Heart left ventricle (tissue), 16 donors: ENCODE measurements at regions not wholly inside any gene's neighbourhood (a gene's known extent, or its start where the extent isn't known, plus 50 kb on each side); places are given as distances from the start of the nearest gene placed in this dataset.

Experiments
- ATAC-seq, 4 donors: fragments of 200-7000 bp; cut with Tn5 transposase; one replicate each; pipeline ENCODE4 v1.9.1; 2020 to 2022; ENCODE audit warnings: moderate library complexity in 4 of 4, mild to moderate bottlenecking in 3 of 4, moderate number of reproducible peaks in 1 of 4
- DNase-seq, 5 donors: peaks; one replicate each; pipeline ENCODE4 v3.0.0-alpha.2; 2020
- H3K27ac ChIP-seq, 12 donors: fragments of 200-600 bp; sonication (generic) in 4 of 12; one replicate each; pipeline versions ENCODE4 v1.5.0 to v1.8.0; 2016 to 2022; ENCODE audit warnings: mild to moderate bottlenecking in 2 of 12
- H3K27me3 ChIP-seq, 9 donors: fragments of 200-600 bp; sonication (generic) in 2 of 9; one replicate each; pipeline versions ENCODE4 v1.5.1 to v1.8.0; 2016 to 2022; ENCODE audit warnings: mild to moderate bottlenecking in 3 of 9
- H3K36me3 ChIP-seq, 9 donors: fragments of 200-600 bp; sonication (generic) in 2 of 9; one replicate each; pipeline versions ENCODE4 v1.5.0 to v1.8.0; 2018 to 2022; ENCODE audit warnings: mild to moderate bottlenecking in 2 of 9
- H3K4me1 ChIP-seq, 12 donors: fragments of 200-600 bp; sonication (generic) in 4 of 12; one replicate each; pipeline versions ENCODE4 v1.5.0 to v1.8.0; 2016 to 2022; ENCODE audit warnings: mild to moderate bottlenecking in 3 of 12
- H3K4me3 ChIP-seq, 12 donors: fragments of 200-600 bp; sonication (generic) in 4 of 12; one replicate each; pipeline versions ENCODE4 v1.5.0 to v1.8.0; 2017 to 2022; ENCODE audit warnings: mild to moderate bottlenecking in 9 of 12, moderate library complexity in 4 of 12
- H3K9me3 ChIP-seq, 12 donors: fragments of 200-600 bp; sonication (generic) in 4 of 12; one replicate each; pipeline versions ENCODE4 v1.5.0 to v1.8.0; 2016 to 2022; ENCODE audit warnings: mild to moderate bottlenecking in 1 of 12
- CTCF ChIP-seq, 12 donors: fragments of 200-600 bp; sonication (generic) in 4 of 12; IDR thresholded peaks; one replicate each; pipeline versions ENCODE4 v1.5.0 to v1.8.0; 2018 to 2022; ENCODE audit warnings: antibody characterized with exemption in 12 of 12, mild to moderate bottlenecking in 5 of 12
- POLR2A ChIP-seq, 2 donors: fragments of 450-650 bp; IDR thresholded peaks; one replicate each; pipeline ENCODE4 v1.6.1; 2017; ENCODE audit warnings: antibody characterized with exemption in 2 of 2, mild to moderate bottlenecking in 2 of 2, moderate library complexity in 2 of 2
- WGBS, 4 donors: extraction: QIAGEN DNeasy Blood & Tissue Kit in 2 of 4; methylation state at CpG; one replicate each; pipeline versions ENCODE4 v1.1.5 to v1.1.7; 2013 to 2018; 5-methylcytosine and 5-hydroxymethylcytosine counted together
- intact Hi-C, 10 donors: fragments of 100-400 bp; cut with DNase I; formaldehyde crosslinking; loops; one replicate each; pipeline versions ENCODE4 v1.11.1 to v1.14.2; 2022
- donor health status: ischemic (EF 13 %, LVEDD 7.1; RV severe dilation, severe dysfunction).
- donor health status: healthy with polysubstance abuse.
- donor health status: DM: no; HTN: yes; CAD: no.
- donor health status: DM: no; HTN: no; CAD: no.
- donor health status: ischemic (EF 25% LVEDD 6.9; RV normal size, moderate dysfunction).
- donor health status: ischemic (EF 25% LVEDD 5.7; RV mildly dilated, moderate dysfunction).
- donor health status: healthy.
- donor health status: DM: yes; HTN: yes; CAD: no.
- donor health status: ischemic (EF 35%, LVEDD 5.7; RV mildly dilated, moderate dysfunction).
- donor health status: nonischemic (EF 11% LVEDD 7.7; RV severe dilation, severe dysfunction).
- donor health status: DM: yes; HTN: yes; CAD: no.
- donor health status: PGD.
- donor health status: ischemic (EF 29% LVEDD 5.4; RV normal size, mild dysfunction).
- donor health status: nonischemic (EF 23%, LVEDD 6.1; RV moderate dilation, normal function).

GRCh38 chr6:138569554-138569953 lies 70.3 kb upstream of the NHSL1 start:
- 84 to 91% (median 87%) methylated on average over 2 of the region's 2 CpGs for WGBS, 4 donors
- Histone ChIP-seq H3K27ac (peak overlapping the region in 2 of 12 donors; percentile 74 to 78), H3K9me3 (no peaks in the 10 kb centered on the region), H3K4me3 (peak overlapping the region in 6 of 12 donors; percentile 1 to 61 (median 54)), H3K27me3 (peaks cover 0 to 3% (median 0%) of the 10 kb centered on the region in 9 donors), H3K4me1 (peaks cover 0 to 23% (median 4%) of the 10 kb centered on the region in 12 donors), H3K36me3 (no peaks in the 10 kb centered on the region)
- TF ChIP-seq CTCF (IDR thresholded peaks at IDR 0.05), result no peak
- TF ChIP-seq POLR2A (IDR thresholded peaks at IDR 0.05), result no peak
- no peak for DNase-seq
- intact Hi-C loops, result no loop called here
- no peak for ATAC-seq

GRCh38 chr6:138569970-138570724 lies 70.9 kb upstream of the NHSL1 start:
- intact Hi-C loops, result loop anchor here in 4 of 10 donors (5.0 to 10.0 kb wide), 2 partner anchors 135 to 143 kb away; no protein-coding TSS in a partner anchor
- no peak for TF ChIP-seq CTCF (IDR thresholded peaks at IDR 0.05)
- no peak for TF ChIP-seq POLR2A (IDR thresholded peaks at IDR 0.05)
- H3K36me3 ChIP-seq, result no peaks in the 10 kb centered on the region
- peaks cover 0 to 23% (median 4%) of the 10 kb centered on the region in 12 donors for H3K4me1 ChIP-seq
- 53 to 60% (median 57%) methylated on average over 7 of the region's 7 CpGs for WGBS, 4 donors
- peak overlapping the region in 9 of 12 donors; percentile 0 to 61 (median 54) for H3K4me3 ChIP-seq
- DNase-seq (no peak), ATAC-seq (no peak)
- H3K27ac ChIP-seq, result peak overlapping the region in 9 of 12 donors; percentile 24 to 81 (median 47)
- peaks cover 0 to 3% (median 0%) of the 10 kb centered on the region in 9 donors for H3K27me3 ChIP-seq
- H3K9me3 ChIP-seq, result no peaks in the 10 kb centered on the region

- TF ChIP-seq CTCF (IDR thresholded peaks at IDR 0.05), result no peak
- TF ChIP-seq POLR2A (IDR thresholded peaks at IDR 0.05), result no peak
- H3K27ac ChIP-seq, result peak overlapping the region in 9 of 12 donors; percentile 24 to 81 (median 47)
- H3K27me3 ChIP-seq, result peaks cover 0 to 3% (median 0%) of the 10 kb centered on the region in 9 donors
- H3K4me1 ChIP-seq, result peaks cover 0 to 23% (median 4%) of the 10 kb centered on the region in 12 donors
- H3K9me3 ChIP-seq, result no peaks in the 10 kb centered on the region
- intact Hi-C loops, result loop anchor here in 4 of 10 donors (5.0 to 10.0 kb wide), 2 partner anchors 136 to 143 kb away; no protein-coding TSS in a partner anchor
- no peak for DNase-seq
- ATAC-seq, result peak in 1 of 4 donors; percentile 44
- 35 to 55% (median 45%) methylated on average over 4 of the region's 4 CpGs for WGBS, 4 donors
- H3K36me3 ChIP-seq, result no peaks in the 10 kb centered on the region
- peak overlapping the region in 10 of 12 donors; percentile 0 to 61 (median 54) for H3K4me3 ChIP-seq
These were observed 71.4 kb upstream of the NHSL1 start for GRCh38 chr6:138570725-138571029.

GRCh38 chr6:138571181-138571580 lies 71.9 kb upstream of the NHSL1 start:
- Histone ChIP-seq H3K4me3 (peak overlapping the region in 11 of 12 donors; percentile 29 to 61 (median 53)), H3K27ac (peak overlapping the region in 8 of 12 donors; percentile 29 to 81 (median 72)), H3K36me3 (no peaks in the 10 kb centered on the region), H3K9me3 (no peaks in the 10 kb centered on the region), H3K27me3 (peaks cover 0 to 3% (median 0%) of the 10 kb centered on the region in 9 donors), H3K4me1 (peaks cover 0 to 23% (median 4%) of the 10 kb centered on the region in 12 donors)
- no peak for TF ChIP-seq POLR2A (IDR thresholded peaks at IDR 0.05)
- TF ChIP-seq CTCF (IDR thresholded peaks at IDR 0.05), result no peak
- ATAC-seq, result peak in 1 of 4 donors; percentile 18
- no peak for DNase-seq
- intact Hi-C loops, result loop anchor here in 4 of 10 donors (5.0 to 10.0 kb wide), 2 partner anchors 136 to 144 kb away; no protein-coding TSS in a partner anchor
- WGBS, 4 donors, result 36 to 43% (median 40%) methylated on average over 7 of the region's 7 CpGs
